HG02970 (cell line): ENCODE measurements at regions not wholly inside any gene's neighbourhood (a gene's known extent, or its start where the extent isn't known, plus 50 kb on each side); places are given as distances from the start of the nearest gene placed in this dataset.
A peak's percentile ranks its signal among the peaks of the same experiment; 100 is the strongest.
"Not testable (repeated sequence)": the region's sequence is repeated elsewhere in the genome, so short reads cannot be mapped to it uniquely, and the experiment has no call there.

Source experiments
- ATAC-seq: cut with Tn5 transposase; IDR thresholded peaks from one replicate; pipeline ENCODE4 v1.9.1; 2021; ENCODE audit warnings: mild to moderate bottlenecking, moderate library complexity, moderate number of reproducible peaks; ENCODE audit not compliant: unreplicated experiment, low FRiP score

DNA sequence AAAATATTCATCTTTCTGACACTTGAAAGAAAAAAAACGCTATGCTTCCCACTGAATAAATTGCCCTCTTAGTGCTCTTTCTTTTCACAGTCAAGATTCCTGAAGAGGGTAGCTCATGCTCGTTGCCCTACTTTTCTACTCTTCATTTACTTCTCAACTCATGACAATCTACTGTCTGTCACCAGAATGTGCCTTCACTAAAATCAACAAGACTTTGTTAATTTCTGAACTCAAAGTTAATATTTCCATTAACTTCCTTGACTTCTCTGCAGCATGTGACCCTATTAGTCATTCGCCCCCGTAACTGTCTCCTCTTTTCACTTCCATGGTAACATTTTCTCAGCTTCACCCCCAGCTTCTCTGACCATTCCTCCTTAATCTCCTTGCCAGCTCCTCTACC is 98.9 kb upstream of the MAPRE2 start:
- ATAC-seq: no peak

DNA sequence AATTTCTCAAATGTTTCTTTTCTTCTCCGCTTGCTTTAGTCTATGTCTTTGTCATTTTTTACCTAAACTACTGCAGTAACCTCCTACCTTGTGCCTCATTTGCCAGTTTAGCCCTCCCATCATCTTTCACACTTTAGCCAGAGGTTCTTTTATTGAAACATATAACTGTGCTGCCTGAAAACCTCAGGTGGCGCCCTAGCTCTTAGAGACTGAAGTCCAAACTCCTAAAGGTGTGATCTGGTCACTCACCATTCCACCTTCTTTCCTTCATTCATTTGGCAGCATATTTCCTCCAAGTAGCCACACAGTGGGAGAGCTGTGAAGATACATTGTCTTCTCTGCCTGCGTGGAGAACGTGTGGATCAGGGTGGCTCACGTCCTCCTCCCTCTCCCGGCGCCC is 98.2 kb upstream of the MAPRE2 start:
- ATAC-seq: no peak

DNA sequence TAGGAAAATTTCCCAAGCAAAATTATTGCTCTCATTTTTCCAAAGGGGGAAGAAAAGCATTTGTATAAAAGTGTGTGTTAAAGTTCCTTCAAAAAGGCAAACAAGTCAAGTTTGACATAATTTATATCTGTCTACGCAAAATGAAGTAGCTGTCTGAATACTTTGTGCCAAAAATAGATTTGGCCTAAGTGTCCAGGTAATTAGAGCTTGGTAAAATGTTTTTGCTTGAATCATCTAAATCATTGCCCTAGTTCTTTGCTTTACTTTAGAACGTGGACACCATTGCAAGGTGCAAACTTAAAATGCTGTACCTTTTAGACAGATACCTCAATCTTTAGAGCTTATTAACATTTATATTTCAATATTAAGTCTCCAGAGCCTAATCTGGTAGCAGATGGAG is 97.6 kb upstream of the MAPRE2 start:
- ATAC-seq: no peak

DNA sequence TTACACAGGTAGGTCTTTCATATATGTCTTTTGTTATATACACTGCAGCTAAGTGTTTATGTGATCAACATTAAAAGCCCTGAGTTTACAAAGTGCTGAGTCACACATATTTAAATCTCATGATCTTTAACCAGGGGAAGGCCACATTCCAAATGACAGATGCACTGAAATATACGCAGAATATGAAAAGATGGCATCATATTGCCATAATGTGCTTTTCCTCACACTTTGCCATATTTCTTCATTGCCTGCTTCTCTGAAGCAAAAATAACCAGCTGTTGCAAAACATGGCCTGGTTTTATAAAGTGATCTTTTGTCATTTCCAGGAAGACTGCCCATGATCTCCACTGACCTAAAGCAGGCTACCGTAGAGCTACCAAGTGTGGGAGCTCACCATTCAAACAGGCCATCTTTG is 93.5 kb upstream of the MAPRE2 start:
- ATAC-seq: no peak

DNA sequence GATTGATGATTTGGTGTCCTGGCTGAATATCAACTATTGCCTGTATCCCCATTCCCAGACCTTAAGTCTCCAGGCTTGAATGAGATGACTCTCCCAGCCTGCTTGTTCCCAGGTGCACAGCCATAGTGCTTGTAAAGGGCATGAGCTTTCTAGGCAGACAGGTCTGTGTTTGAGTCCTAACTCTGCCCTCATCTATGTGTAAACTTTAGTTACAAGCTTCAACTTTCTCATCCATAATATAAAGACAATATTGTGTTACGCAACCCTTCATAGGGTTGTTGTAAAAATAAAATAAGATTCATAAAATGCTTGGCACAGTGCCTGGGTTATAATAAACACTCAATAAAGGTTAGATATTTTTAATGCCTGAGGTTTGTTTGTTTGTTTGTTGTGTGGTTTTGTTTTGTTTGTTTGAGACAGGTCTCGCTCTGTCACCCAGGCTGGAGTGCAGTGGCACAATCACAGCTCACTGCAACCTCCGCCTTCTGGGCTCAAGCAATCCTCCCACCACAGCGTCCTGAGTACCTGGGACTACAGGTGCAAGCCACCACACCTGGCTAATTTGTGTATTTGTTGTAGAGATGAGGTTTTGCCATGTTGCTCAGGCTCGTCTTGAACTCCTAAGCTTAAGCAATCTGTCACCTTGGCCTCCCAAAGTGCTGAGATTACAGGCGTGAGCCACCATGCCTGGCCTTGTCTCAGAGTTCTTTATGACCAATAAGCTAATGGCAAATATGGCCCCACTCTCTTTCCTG is 89.4 kb upstream of the MAPRE2 start:
- no peak for ATAC-seq

DNA sequence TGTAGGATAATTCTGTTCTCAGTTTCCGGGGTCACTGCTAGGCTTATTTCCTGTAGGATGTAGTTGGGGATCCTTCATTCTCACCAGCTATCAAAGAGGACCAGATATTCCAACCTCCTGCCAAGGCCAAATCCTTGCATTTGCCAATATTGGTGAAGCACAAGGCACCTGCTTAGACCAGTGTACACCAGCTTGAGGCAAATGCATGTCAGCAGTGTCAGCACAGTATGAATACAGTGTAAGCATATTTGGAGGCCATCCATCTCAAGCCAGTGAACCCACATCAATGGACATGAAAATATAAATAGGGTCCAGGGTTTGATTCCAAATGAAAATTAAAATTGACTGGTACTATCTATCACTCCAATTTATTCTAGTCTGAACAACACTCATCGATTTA is 88.0 kb upstream of the MAPRE2 start:
- ATAC-seq: no peak

DNA sequence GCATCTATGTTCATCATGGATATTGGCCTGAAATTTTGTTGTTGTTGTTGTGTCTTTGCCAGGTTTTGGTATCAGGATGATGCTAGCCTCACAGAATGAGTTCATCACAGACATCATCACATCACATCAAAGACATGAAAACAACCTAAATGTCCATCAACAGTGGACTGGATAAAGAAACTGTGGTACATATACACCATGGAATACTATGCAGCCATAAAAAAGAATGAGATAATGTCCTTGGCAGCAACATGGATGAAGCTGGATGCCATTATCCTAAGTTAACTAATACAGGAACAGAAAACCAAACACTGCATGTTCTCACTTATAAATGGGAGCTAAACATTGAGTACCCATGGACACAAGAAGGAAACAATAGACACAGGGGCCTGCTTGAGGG is 85.7 kb upstream of the MAPRE2 start:
- ATAC-seq: not testable (repeated sequence)

DNA sequence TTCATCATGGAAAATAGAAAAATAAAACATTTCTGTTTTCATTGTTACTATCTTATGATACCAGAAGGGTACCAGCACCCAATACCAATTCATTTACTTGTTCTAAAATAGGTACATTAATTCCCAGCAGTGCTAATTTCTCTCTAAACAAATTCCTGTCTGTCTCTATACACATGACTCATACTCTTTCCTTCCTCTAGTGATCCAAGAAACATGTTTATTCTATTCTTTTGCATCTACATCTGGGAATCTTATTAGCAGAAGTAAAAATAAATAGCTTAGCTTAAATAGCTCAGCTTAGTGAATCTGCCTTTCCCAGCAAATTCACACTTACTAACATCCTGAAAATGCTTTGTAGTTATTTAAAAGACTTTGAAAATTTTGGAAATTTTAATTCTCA is 84.5 kb upstream of the MAPRE2 start:
- ATAC-seq: no peak

DNA sequence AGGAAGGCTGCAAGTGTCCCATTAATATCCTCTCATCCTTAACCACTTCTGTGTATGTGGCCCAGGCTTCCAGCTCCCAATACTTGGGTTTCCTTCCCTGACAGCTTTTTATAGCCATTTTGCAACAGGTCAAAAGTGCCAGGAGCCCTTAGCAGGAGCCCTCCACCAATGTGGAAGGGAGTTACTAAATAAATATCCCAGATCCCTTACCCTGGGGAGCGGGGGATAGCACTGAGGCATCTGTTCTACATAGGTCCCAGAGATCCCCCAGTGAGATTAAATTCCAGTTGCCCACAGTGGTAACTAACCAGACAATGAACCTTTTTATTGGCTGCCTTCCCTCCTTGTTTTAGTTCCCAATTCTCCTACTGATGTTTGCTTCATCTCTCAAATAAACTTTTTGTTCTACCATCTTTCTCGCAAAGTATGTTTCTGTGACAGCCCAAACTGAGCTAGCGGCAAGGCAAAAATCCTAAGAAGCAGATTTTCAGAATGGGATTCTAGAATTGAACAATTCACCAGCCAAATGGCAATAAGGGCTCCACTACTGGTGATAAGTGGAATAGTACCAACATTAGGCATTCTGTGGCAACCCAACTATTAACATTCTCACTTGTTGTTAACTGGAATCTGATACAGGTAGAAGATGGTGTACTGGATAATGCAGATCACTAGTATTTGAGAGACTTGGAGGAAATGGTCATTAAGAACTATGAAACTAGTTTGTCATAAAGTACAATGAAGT is 83.9 kb upstream of the MAPRE2 start:
- no peak for ATAC-seq

DNA sequence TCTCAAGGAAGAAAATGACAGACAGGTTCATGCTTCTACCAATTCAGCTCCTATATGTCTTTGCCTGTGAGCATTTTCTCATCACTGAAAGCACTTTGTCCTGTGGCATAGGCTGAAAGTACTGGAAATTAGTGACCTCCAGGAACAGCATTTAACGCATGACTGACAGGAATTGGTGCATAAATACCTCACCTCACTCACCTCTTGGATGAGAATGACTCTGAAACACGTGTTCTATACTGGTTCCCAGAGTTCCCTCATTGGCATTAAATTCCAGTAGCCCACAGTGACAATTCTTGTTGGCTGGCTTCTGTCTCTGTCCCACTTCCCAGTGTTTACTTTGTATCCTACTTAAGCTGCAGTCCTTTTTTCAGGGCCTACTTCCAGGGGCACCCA is 83.4 kb upstream of the MAPRE2 start:
- ATAC-seq: no peak

DNA sequence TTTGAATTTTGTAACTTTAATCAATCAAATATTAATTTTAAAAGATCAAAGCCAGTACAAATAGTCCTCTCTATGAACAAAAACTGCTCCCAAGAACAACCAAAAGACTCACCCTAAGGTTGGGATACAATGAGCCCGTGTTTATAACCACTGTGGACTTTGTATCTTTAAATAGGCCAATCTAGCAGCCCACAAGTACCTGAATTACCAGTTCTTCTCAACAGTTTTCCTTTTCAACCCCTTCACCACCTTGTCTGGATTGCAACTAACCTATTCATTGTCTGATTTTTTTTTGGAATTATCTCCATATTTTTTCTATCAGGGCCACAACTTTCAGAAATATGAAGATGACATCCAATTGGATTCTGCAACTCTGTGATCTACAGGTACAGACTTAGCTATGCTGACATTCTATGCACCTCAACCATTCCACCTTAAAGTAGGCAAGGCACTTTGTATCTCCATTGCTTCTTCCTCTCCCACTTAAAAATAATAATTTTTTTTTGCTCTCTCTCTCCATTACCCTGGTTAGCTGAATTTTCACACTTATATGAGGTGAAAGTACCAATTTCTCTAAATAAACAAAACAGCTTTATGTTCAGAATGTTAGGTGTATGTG is 81.9 kb upstream of the MAPRE2 start:
- no peak for ATAC-seq

DNA sequence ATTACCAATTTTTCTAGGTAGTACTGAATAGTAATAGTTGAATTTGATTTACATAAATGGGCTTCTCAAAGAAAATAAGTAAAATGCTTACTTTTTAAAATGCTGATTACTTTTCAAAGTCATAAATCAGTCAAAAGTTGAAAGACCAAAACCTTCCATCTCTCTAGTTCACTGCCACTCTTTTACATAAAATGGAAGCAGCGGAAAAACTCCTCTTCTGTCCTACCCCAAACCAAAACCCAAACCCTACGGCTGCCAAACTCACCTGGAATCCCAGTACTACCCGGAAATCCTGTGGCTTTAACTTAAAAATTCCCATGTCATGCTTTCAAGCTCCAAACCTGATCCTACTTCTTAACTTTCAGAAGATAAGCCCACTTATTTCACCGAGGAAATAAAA is 81.2 kb upstream of the MAPRE2 start:
- no peak for ATAC-seq

DNA sequence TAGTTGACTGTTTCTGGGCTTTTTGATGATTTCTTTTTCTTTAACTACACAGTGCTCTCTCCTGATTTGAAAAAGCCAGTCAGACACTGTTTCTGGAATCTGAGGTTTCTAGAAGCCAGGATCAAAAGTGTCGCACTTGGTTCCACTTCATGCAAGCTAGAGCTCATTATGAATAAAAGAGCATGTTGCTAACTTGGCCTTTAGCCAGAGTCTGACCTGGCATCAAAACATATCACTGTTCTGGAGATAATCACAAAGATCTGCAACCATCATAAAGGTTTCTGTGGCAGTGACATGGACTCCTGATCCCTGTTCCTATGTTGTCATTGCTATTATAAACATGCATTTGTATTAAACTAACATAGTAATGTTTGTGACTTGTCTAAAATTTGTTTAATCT is 76.1 kb upstream of the MAPRE2 start:
- no peak for ATAC-seq

DNA sequence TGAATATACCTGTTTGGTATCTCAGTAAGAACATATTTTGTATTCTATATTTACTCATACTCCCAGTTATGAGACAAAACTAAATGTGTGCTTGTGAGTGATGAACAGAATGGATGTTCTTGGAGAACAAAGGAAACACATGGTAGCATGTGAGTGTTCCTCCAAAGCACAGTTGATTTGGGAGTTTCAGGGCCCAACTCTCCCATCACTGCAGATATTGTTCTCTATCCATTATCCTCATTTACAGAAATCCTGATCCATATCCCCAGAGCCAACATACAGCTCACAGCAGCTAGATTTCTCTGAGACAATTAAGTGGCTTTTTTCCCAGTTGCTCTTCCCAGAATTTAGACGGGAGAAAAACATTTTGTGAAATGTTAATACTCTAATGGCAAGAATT is 75.6 kb upstream of the MAPRE2 start:
- ATAC-seq: no peak

DNA sequence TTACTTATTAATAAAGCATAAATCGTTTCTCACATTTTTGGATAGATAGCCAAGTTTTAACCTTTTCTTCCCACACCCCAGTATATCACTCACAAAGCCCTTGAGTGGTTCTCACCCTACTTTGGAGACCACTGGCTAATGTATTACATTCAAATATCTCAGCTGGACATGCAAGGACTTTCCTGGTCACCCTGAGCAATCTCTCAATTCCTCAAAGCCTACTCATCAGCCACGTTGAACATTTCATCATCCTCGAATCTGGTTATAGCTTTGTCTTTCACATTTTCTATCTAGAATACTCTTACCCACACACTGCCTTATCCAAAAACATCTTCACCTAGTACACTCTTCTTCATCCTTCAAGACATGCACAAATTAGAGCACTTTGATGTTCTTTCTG is 71.1 kb upstream of the MAPRE2 start:
- no peak for ATAC-seq

DNA sequence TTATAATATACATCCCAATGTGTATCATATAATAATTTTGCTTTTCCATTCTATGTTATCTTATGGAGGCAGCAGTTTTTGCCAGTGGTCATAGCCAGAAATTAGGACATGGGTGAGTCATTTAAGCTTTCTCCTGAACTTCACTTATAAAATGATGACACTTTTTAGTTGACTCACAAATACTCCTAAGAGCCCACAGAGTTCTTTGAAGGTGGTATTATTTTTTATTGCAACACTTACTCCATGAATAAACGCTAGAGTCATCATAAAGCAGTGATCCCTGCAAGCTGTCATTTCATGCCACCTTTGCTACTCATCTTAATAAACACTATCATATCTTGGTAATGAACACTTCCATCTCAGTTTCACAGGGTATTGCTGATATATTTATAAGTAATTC is 69.9 kb upstream of the MAPRE2 start:
- no peak for ATAC-seq

DNA sequence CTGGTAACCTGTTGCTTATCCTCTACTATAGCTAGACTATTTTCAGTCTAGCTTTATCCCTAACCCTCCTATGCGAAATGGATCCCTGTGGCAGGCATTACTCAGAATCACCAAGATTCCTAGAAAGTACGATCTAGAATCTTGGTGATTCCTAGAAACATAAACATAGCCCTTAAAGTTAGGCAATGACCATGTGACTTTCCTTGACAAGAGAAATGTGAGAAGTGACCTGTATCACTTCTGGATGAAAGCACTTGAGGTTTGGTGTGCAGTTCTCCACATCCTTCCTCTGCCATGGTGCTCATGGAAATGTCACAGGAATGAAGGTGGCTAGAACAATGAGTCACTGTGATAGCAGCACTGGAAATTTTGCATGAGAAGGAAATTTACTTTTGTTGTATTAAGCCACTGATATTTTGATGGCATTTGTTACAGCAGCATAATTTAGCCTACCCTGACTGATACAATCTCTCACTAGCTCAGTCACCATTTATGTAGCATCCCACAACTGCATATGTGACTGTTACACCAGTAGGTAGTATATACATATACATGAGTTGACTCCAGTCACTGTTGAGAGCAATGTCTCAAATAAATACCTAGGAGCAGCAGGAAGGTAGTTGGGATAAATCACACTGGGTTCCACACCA is 68.3 kb upstream of the MAPRE2 start:
- ATAC-seq: no peak

DNA sequence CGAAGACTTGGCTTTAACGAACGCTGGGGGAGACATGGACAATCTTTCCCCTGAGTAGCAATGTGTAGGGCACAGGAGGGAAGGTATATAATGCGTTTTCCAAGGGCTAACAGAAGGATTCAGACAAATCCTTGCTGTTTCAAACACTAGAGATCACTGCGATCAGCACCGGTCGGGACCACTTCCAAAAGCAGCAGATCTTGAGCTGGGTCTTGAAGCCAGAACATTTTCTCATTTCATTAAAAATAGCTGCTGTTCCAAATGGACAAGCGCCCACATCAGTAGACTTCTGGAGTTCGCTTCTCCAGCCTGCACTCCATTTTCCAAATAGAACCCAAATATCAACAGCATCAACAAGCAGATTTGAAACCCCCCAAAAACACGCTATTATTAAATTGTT is 65.1 kb upstream of the MAPRE2 start:
- no peak for ATAC-seq

DNA sequence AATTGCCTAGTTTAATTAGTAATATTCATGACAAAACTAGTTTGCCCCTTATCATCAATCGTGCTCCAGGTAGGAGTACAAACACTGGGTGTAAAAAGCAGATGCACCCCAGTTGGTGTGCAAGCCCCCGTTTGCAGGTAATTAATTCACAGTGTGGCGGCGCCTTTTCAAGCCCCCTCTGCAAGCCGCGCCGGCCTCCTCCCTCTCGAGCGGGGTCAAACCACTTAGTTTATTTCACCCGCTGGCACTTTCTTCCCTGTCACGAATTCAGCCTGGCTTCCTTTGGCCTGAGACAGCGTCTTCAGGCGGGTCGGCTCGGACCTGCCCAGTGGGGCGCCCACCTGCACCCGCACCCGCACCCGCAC is 64.7 kb upstream of the MAPRE2 start:
- no peak for ATAC-seq

DNA sequence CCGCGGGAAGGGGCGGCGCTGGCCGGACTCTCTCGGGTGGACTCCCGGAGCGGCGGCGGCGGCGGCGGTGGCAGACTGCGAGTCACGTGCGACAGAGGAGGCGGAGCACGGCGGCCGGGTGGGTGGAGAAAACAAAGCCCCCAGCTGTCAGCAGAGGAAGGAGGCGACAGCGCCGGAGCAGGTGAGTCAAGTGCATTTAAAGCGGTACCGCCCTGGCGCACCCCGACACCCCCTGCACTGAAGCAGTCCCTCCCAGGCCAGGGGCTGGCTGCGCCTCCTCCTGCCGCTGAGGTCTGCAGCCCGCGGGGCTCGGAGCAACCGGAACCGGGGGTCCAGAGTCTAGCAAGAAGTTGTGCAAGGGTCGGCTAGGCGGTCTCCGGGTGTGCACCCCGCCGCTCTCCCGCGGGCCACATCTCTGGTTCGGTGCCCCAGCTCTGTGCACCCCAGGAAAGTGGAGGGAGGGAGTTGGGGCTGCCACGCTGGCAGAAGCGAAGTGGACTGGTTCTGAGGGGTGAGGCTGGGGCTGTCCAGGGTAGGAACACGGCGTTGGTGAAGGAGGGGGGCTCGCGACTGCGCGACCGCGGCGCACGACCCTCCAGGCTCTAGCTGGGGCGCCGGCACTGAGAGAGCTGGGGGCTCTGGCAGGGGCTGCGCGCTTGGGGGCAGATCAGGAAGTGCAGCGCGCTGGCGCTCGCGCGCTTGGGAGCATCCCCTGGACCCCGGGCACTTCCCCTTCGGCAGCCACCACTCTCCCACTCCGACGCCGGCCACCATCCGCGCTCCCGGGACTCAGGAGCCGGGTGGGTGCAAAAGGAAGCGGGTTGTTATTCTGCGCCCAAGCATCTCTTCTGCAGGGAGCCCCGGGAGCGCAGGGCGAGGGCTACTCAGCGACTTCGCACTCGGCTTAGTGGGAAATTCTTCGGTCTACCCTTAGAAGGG is 64.0 kb upstream of the MAPRE2 start:
- ATAC-seq: peak; percentile 41
